Body of pancreas (tissue), 4 donors: ENCODE measurements at regions not wholly inside any gene's neighbourhood (a gene's known extent, or its start where the extent isn't known, plus 50 kb on each side); places are given as distances from the start of the nearest gene placed in this dataset.

Experiments
- CTCF ChIP-seq, 7 experiments: fragments of 450-650 bp in 4 of 7; fragments of 200-600 bp in 3 of 7; sonication (generic) in 3 of 7; IDR thresholded peaks; one replicate each; pipeline ENCODE4 v1.5.1; 2016 to 2019; ENCODE audit warnings: antibody characterized with exemption in 7 of 7
- POLR2A ChIP-seq, 3 donors: fragments of 450-650 bp; IDR thresholded peaks; one replicate each; pipeline ENCODE4 v1.6.1; 2016; ENCODE audit warnings: antibody characterized with exemption in 3 of 3, mild to moderate bottlenecking in 2 of 3

- no peak for TF ChIP-seq CTCF (IDR thresholded peaks at IDR 0.05)
- no peak for TF ChIP-seq POLR2A (IDR thresholded peaks at IDR 0.05)
These were observed 73.9 kb downstream of the CASP3 start for GRCh38 chr4:184575306-184575705.
